GM12878 (cell line): ENCODE measurements at regions not wholly inside any gene's neighbourhood (a gene's known extent, or its start where the extent isn't known, plus 50 kb on each side); places are given as distances from the start of the nearest gene placed in this dataset.

Experiments
- ATAC-seq: fragments of 200-7000 bp; cut with Tn5 transposase; 3 replicates; pipeline ENCODE4 v1.9.1; 2020; ENCODE audit warnings: mild to moderate bottlenecking, moderate library complexity
- BruUV-seq: library from RNA; stranded (reverse); fragments of 400-500 nt; replicated peaks from 2 replicates; lab custom pipeline; 2021; lab: Mats Ljungman, UMichigan
- CTCF ChIA-PET: fragments of 300-600 bp; sonication (Branson Sonifier 250); formaldehyde crosslinking; extraction: SDS; loops from one replicate; lab custom pipeline; 2021; ENCODE audit warnings: inconsistent platforms; lab: Yijun Ruan, JAX
- POLR2A ChIA-PET: fragments of 350-600 bp; formaldehyde crosslinking; extraction: SDS; loops from one replicate; lab custom pipeline; 2021; ENCODE audit warnings: inconsistent platforms; lab: Charles Lee
- RAD21 ChIA-PET: fragments of 300-600 bp; sonication (Branson Sonifier 250); formaldehyde crosslinking; loops from one replicate; lab custom pipeline; 2023; ENCODE audit warnings: antibody characterized with exemption; ENCODE audit not compliant: unreplicated experiment; lab: Charles Lee
- SMC1A ChIA-PET: fragments of 300-600 bp; sonication (Branson Sonifier 250); formaldehyde crosslinking; loops from one replicate; lab custom pipeline; 2023; ENCODE audit not compliant: unreplicated experiment, uncharacterized antibody; lab: Charles Lee
- DNase-seq: peaks from one replicate; pipeline ENCODE4 v3.0.0-alpha.2; 2011; ENCODE audit warnings: low read depth, low spot score
- FAIRE-seq: peaks from 3 replicates; lab custom pipeline; 2011; peaks lifted over from hg19 to GRCh38; lab: Jason Lieb, UNC
- H2AFZ ChIP-seq: 2 replicates; pipeline ENCODE4 v1.6.0; 2011; ENCODE audit warnings: low read depth, low read length, control low read depth; ENCODE audit not compliant: control insufficient read depth
- H3K27ac ChIP-seq: 2 replicates; pipeline ENCODE4 v1.5.1; 2011; ENCODE audit warnings: control low read depth; ENCODE audit not compliant: control insufficient read depth, insufficient read depth
- H3K27me3 ChIP-seq, 2 experiments: replicated peaks in 1 of 2; 2 replicates each; pipeline versions ENCODE4 v1.6.0 to v1.6.1; 2011; ENCODE audit warnings: low read length in 1 of 2; ENCODE audit not compliant: control insufficient read depth in 2 of 2, insufficient read depth in 2 of 2
- H3K36me3 ChIP-seq, 2 experiments: 2 replicates each; pipeline ENCODE4 v1.5.1; 2011; ENCODE audit warnings: low read length in 1 of 2; ENCODE audit not compliant: control insufficient read depth in 2 of 2, insufficient read depth in 2 of 2
- H3K4me1 ChIP-seq: 2 replicates; pipeline ENCODE4 v1.6.1; 2011; ENCODE audit warnings: mild to moderate bottlenecking, low read length, moderate library complexity, mixed read lengths; ENCODE audit not compliant: control insufficient read depth, insufficient read depth
- H3K4me2 ChIP-seq: 2 replicates; pipeline ENCODE4 v1.6.0; 2011; ENCODE audit warnings: control low read depth; ENCODE audit not compliant: control insufficient read depth, insufficient read depth
- H3K4me3 ChIP-seq: fragments of 200-600 bp; sonication (generic); 2 replicates; pipeline ENCODE4 v1.5.1; 2016
- H3K79me2 ChIP-seq: 2 replicates; pipeline ENCODE4 v1.6.0; 2011; ENCODE audit warnings: low read length; ENCODE audit not compliant: control insufficient read depth, insufficient read depth
- H3K9ac ChIP-seq: 2 replicates; pipeline ENCODE4 v1.8.0; 2011; ENCODE audit warnings: low read length, control low read depth, mixed read lengths; ENCODE audit not compliant: control insufficient read depth, insufficient read depth
- H3K9me3 ChIP-seq: replicated peaks from 3 replicates; pipeline ENCODE4 v1.5.1; 2011; ENCODE audit warnings: mild to moderate bottlenecking, low read length; ENCODE audit not compliant: control insufficient read depth, insufficient read depth
- H4K20me1 ChIP-seq: 2 replicates; pipeline ENCODE4 v1.6.0; 2011; ENCODE audit not compliant: control insufficient read depth, insufficient read depth
- BHLHE40 ChIP-seq, 2 experiments: fragments of 450-650 bp in 1 of 2; IDR thresholded peaks; 2 replicates each; pipeline ENCODE4 v1.6.1; 2011 to 2017; ENCODE audit warnings: low read depth in 2 of 2, borderline replicate concordance in 1 of 2, improper control_type of control experiment in 1 of 2, low read length in 1 of 2, mild to moderate bottlenecking in 1 of 2
- CREB1 ChIP-seq: IDR thresholded peaks from 2 replicates; pipeline ENCODE4 v1.6.1; 2012; ENCODE audit warnings: low read depth, mild to moderate bottlenecking, inconsistent platforms
- ELK1 ChIP-seq: IDR thresholded peaks from 2 replicates; pipeline ENCODE4 v1.6.1; 2012; ENCODE audit warnings: low read depth, low read length, improper control_type of control experiment
- MLLT1 ChIP-seq: fragments of 450-650 bp; IDR thresholded peaks from 2 replicates; pipeline ENCODE4 v1.6.1; 2016; ENCODE audit warnings: mild to moderate bottlenecking
- NFXL1 ChIP-seq: fragments of 450-650 bp; IDR thresholded peaks from 2 replicates; pipeline ENCODE4 v1.6.1; 2017; ENCODE audit warnings: antibody characterized with exemption, mild to moderate bottlenecking, borderline replicate concordance
- NR2C2 ChIP-seq: IDR thresholded peaks from 2 replicates; pipeline ENCODE4 v1.6.1; 2011; ENCODE audit warnings: borderline replicate concordance, low read depth; ENCODE audit not compliant: control insufficient read depth, insufficient read length
- PBX3 ChIP-seq: IDR thresholded peaks from 2 replicates; pipeline ENCODE4 v1.6.1; 2011; ENCODE audit warnings: mild to moderate bottlenecking, low read depth, low read length, moderate library complexity; ENCODE audit not compliant: insufficient replicate concordance
- RB1 ChIP-seq: fragments of 450-650 bp; formaldehyde crosslinking; IDR thresholded peaks from 2 replicates; pipeline ENCODE4 v1.6.1; 2017; ENCODE audit warnings: mild to moderate bottlenecking, borderline replicate concordance
- RUNX3 ChIP-seq: IDR thresholded peaks from 2 replicates; pipeline ENCODE4 v1.6.1; 2012; ENCODE audit warnings: low read length, inconsistent platforms
- SP1 ChIP-seq: IDR thresholded peaks from one replicate; pipeline ENCODE4 v1.6.1; 2011; ENCODE audit warnings: low read depth, low read length
- TCF12 ChIP-seq: IDR thresholded peaks from 2 replicates; pipeline ENCODE4 v1.6.1; 2011; ENCODE audit warnings: low read depth, mild to moderate bottlenecking, low read length
- ZZZ3 ChIP-seq: IDR thresholded peaks from 2 replicates; pipeline ENCODE4 v1.6.1; 2011; ENCODE audit warnings: low read depth; ENCODE audit not compliant: control insufficient read depth, insufficient read length
- WGBS: methylation state at CpG from one replicate; pipeline ENCODE4 v1.1.6; 2016; ENCODE audit warnings: low lambda C conversion rate; ENCODE audit not compliant: insufficient replicate concordance, insufficient coverage; ENCODE audit errors: missing lambda C conversion rate; 5-methylcytosine and 5-hydroxymethylcytosine counted together
- in situ Hi-C: fragments of 300-500 bp; cut with MboI; formaldehyde crosslinking; loops from 9 replicates; pipeline ENCODE4 v1.14.3; 2018; ENCODE audit warnings: mixed read lengths
- intact Hi-C: fragments of 100-400 bp; cut with micrococcal nuclease; formaldehyde crosslinking; loops from one replicate; pipeline ENCODE4 v1.14.2; 2022; ENCODE audit not compliant: unreplicated experiment

- ATAC-seq, result no peak
- H3K27me3 ChIP-seq, result no peaks in the 10 kb centered on the region
- ChIA-PET POLR2A (no interaction called here), RAD21 (no interaction called here), CTCF (interaction anchor here (0.7 to 1.6 kb wide), 6 partner anchors 30 to 740 kb away, joined by 3 to 5 read pairs (median 4); no protein-coding TSS in a partner anchor), SMC1A (interaction anchor here (0.9 to 1.7 kb wide), 2 partner anchors 9 to 189 kb away, joined by 3 to 7 read pairs; no protein-coding TSS in a partner anchor)
- no peaks in the 10 kb centered on the region for H3K9me3 ChIP-seq
- no peaks in the 10 kb centered on the region for H4K20me1 ChIP-seq
- no peak for FAIRE-seq
- no peaks in the 10 kb centered on the region for H3K79me2 ChIP-seq
- BruUV-seq, result no TSS peak
- H2AFZ ChIP-seq, result no peak overlapping the region
- H3K27ac ChIP-seq, result no peak overlapping the region
- 40% methylated on average over 6 of the region's 6 CpGs for WGBS
- DNase-seq, result no peak
- H3K4me2 ChIP-seq, result no peak overlapping the region
- H3K36me3 ChIP-seq, result no peaks in the 10 kb centered on the region
- no peaks in the 10 kb centered on the region for H3K4me1 ChIP-seq
- no peak for TF ChIP-seq CREB1
- no peak for TF ChIP-seq NR2C2
- TF ChIP-seq TCF12, result no peak
- TF ChIP-seq ZZZ3, result no peak
- no peak for TF ChIP-seq RUNX3
- no peak overlapping the region for H3K9ac ChIP-seq
- intact Hi-C loops (no loop called here), in situ Hi-C loops (no loop called here)
- H3K4me3 ChIP-seq, result no peak overlapping the region
Measured at GRCh38 chr20:39547546-39548408, 585.6 kb downstream of the DHX35 start.

- H3K27me3 ChIP-seq, result no peaks in the 10 kb centered on the region
- no peaks in the 10 kb centered on the region for H4K20me1 ChIP-seq
- no peaks in the 10 kb centered on the region for H3K79me2 ChIP-seq
- no peak overlapping the region for H3K4me2 ChIP-seq
- H3K4me1 ChIP-seq, result no peaks in the 10 kb centered on the region
- WGBS, result 27% methylated on average over 2 of the region's 2 CpGs
- H2AFZ ChIP-seq, result no peak overlapping the region
- no peaks in the 10 kb centered on the region for H3K36me3 ChIP-seq
- no peak overlapping the region for H3K27ac ChIP-seq
- ATAC-seq, result no peak
- no peak overlapping the region for H3K9ac ChIP-seq
- no peak for FAIRE-seq
- ChIA-PET CTCF (no interaction called here), RAD21 (no interaction called here), SMC1A (no interaction called here), POLR2A (no interaction called here)
- in situ Hi-C loops (no loop called here), intact Hi-C loops (no loop called here)
- BruUV-seq, result no TSS peak
- H3K4me3 ChIP-seq, result no peak overlapping the region
- DNase-seq, result no peak
- H3K9me3 ChIP-seq, result no peaks in the 10 kb centered on the region
- TF ChIP-seq NFXL1, result no peak
- no peak for TF ChIP-seq BHLHE40 (IDR thresholded peaks at IDR 0.05; ENCODE audit: borderline replicate concordance in 1 of 2, low read depth in 2 of 2, low read length in 1 of 2)
- no peak for TF ChIP-seq SP1
- TF ChIP-seq RB1, result no peak
- TF ChIP-seq ELK1, result no peak
- TF ChIP-seq PBX3, result no peak
- TF ChIP-seq MLLT1, result no peak
Measured at GRCh38 chr20:39541136-39541803, 579.1 kb downstream of the DHX35 start.
